GM18505 (cell line): ENCODE measurements at regions not wholly inside any gene's neighbourhood (a gene's known extent, or its start where the extent isn't known, plus 50 kb on each side); places are given as distances from the start of the nearest gene placed in this dataset.
"Not testable (repeated sequence)": the region's sequence is repeated elsewhere in the genome, so short reads cannot be mapped to it uniquely, and the experiment has no call there.

Source experiments
- ATAC-seq: cut with Tn5 transposase; IDR thresholded peaks from one replicate; pipeline ENCODE4 v1.9.1; 2021; ENCODE audit not compliant: unreplicated experiment
- POLR2A ChIP-seq: IDR thresholded peaks from 4 replicates; pipeline ENCODE4 v1.6.1; 2011; ENCODE audit warnings: borderline replicate concordance; ENCODE audit not compliant: insufficient read depth, insufficient read length; ENCODE audit errors: extremely low read depth

GRCh38 chr7:156518466-156518865 is 122.1 kb upstream of the RNF32 start:
- no peak for TF ChIP-seq POLR2A
- ATAC-seq = no peak

DNA sequence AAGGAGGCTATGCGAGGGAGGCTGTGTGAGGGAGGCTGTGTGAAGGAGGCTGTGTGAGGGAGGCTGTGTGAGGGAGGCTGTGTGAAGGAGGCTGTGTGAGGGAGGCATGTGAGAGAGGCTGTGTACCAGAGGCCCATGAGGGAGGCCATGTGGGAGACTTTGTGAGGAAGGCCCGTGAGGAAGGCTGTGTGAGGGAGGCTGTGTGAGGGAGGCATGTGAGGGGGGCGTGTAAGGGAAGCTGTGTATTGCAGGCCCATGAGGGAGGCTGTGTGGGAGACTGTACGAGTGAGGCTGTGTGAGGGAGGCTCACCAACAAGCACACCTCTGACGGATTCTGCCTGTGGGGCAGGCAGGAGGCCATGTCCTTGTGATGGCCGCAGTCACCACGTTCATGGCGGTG is 122.7 kb upstream of the RNF32 start:
- ATAC-seq = not testable (repeated sequence)

DNA sequence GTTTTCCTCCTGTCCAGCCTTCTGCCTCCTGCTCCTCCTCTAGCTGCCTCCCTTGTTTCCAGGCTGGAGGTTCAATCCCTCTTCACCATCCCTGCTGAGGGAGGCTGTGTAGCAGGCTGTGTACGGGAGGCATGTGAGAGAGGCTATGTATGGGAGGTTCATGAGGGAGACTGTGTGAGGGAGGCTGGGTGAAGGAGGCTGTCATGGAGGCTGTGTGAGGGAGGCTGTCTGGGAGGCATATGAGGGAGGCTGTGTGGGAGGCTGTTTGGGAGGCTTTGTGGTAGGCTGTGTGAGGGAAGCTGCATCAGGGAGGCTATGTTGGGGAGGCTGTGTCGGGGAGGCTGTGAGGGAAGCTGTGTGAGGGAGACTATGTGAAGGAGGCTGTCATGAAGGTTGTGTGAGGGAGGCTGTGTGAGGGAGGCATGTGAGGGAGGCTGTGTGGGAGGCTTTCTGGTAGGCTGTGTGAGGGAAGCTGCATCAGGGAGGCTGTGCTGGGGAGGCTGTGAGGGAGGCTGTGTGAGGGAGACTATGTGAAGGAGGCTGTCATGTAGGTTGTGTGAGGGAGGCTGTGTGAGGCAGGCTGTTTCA is 123.7 kb upstream of the RNF32 start:
- no peak for ATAC-seq
- no peak for TF ChIP-seq POLR2A

GRCh38 chr7:156515911-156516790 is 124.4 kb upstream of the RNF32 start:
- TF ChIP-seq POLR2A = no peak
- ATAC-seq = no peak

- no peak for ATAC-seq
Observed at GRCh38 chr7:156514851-156515250, 125.7 kb upstream of the RNF32 start.

DNA sequence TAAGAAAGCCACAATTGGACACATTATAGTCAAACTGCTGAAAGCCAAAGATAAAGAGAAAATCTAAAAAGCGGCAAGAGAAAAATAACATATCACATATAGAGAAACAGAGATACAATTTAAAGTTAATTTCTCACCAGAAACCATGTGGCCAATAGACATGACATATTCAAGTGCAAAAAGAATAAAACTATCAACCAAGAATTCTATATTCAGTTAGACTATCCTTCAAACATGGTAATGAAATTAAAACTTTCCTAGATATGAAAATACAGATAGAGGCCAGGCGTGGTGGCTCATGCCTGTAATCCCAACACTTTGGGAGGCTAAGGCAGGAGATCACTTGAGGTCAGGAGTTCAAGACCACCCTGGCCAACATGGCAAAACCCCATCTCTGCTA is 129.1 kb upstream of the RNF32 start:
- TF ChIP-seq POLR2A = no peak
- no peak for ATAC-seq

More at GRCh38 chr7:156514851-156515250, 125.7 kb upstream of the RNF32 start:
- TF ChIP-seq POLR2A = no peak

GRCh38 chr7:156510966-156511365 is 129.6 kb upstream of the RNF32 start:
- TF ChIP-seq POLR2A = no peak
- ATAC-seq = no peak

DNA sequence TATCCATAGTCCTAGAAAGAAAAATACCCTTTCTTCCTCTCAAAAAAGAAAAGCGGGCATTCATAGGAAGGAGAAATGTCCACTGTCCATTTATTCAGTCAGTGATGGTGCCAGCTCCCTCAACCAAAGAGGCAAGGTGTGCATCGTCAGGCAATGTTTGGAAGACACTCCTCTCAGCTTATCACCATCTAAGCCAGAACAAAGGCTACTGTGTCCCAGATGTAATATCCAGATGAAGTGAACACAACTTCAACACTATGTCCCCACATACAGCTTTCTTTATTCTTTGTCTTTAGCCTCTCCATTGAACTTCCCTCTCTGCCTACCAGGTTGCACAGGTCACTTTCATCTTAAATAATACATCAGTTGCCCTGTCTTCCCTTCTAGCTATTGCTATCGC is 131.4 kb upstream of the RNF32 start:
- ATAC-seq = no peak
- no peak for TF ChIP-seq POLR2A

DNA sequence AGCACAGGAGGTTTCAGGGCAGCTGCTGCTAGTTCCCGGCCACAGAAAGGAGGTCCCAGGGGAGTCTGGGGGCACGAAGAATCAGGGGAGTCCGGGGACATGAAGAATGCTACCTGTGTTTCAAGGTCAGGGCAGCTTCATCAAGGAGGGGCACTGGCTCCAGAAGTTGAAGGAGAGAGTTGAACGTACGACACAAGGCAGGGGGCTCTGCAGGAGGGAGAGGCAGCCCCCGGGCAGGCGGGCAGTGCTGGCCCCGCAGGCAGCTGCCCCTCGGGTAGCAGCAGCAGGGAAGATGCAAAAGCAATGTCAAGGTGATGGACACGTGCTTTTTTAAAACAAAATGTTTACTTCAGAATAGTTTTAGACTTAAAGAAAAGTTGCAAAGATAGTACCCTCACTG is 134.7 kb upstream of the RNF32 start:
- no peak for ATAC-seq
- TF ChIP-seq POLR2A = no peak

- no peak for ATAC-seq
- TF ChIP-seq POLR2A = no peak
Observed at GRCh38 chr7:156504687-156505545, 135.7 kb upstream of the RNF32 start.

- no peak for TF ChIP-seq POLR2A
- no peak for ATAC-seq
Observed at GRCh38 chr7:156504006-156504405, 136.6 kb upstream of the RNF32 start.

- no peak for ATAC-seq
Observed at GRCh38 chr7:156503196-156503595, 137.4 kb upstream of the RNF32 start.

DNA sequence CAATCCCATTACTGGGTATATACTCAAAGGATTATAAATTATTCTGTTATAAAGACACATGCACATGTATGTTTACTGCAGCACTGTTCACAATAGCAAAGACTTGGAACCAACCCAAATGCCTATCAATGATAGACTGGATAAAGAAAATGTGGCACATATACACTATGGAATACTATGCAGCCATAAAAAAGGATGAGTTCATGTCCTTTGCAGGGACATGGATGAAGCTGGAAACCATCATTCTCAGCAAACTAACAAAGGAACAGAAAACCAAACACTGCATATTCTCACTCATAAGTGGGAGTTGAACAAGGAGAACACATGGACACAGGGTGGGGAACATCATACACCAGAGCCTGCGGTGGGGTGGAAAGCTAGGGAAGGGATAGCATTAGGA is 138.8 kb upstream of the RNF32 start:
- ATAC-seq = not testable (repeated sequence)

More at GRCh38 chr7:156503196-156503595, 137.4 kb upstream of the RNF32 start:
- no peak for TF ChIP-seq POLR2A

- no peak for TF ChIP-seq POLR2A
- ATAC-seq = no peak
Observed at GRCh38 chr7:156499247-156499881, 141.2 kb upstream of the RNF32 start.
